Activated T-cell treated with anti-CD3 and anti-CD28 coated beads, Interleukin-2, amount 50 U/mL, for 72 hours (primary cell): ENCODE measurements at regions not wholly inside any gene's neighbourhood (a gene's known extent, or its start where the extent isn't known, plus 50 kb on each side); places are given as distances from the start of the nearest gene placed in this dataset.
A peak's percentile ranks its signal among the peaks of the same experiment; 100 is the strongest.
"Not testable (repeated sequence)": the region's sequence is repeated elsewhere in the genome, so short reads cannot be mapped to it uniquely, and the experiment has no call there.

ENCODE experiments used
- ATAC-seq, 2 donors: fragments of 150-1000 bp; cut with Tn5 transposase; replicated peaks in 1 of 2; 2 replicates each; pipeline ENCODE4 v1.10.0; 2021; ENCODE audit warnings: moderate library complexity in 2 of 2, mild to moderate bottlenecking in 1 of 2
- DNase-seq, 2 donors: peaks; one replicate each; pipeline ENCODE4 v3.0.0; 2021 to 2022; ENCODE audit warnings: mixed read lengths in 1 of 2
- H3K27ac Mint-ChIP-seq: one replicate; pipeline ENCODE4 v1.8.0; 2022; ENCODE audit warnings: mild to moderate bottlenecking, moderate library complexity, mixed read lengths
- H3K27me3 Mint-ChIP-seq: one replicate; pipeline ENCODE4 v1.8.0; 2022; ENCODE audit warnings: low read depth, mixed read lengths
- H3K36me3 Mint-ChIP-seq, 2 donors: one replicate each; pipeline ENCODE4 v1.8.0; 2022; ENCODE audit warnings: mixed read lengths in 2 of 2, mild to moderate bottlenecking in 1 of 2; ENCODE audit not compliant: insufficient read depth in 2 of 2
- H3K4me1 Mint-ChIP-seq: one replicate; pipeline ENCODE4 v1.8.0; 2022; ENCODE audit warnings: low read depth, mixed read lengths
- H3K4me3 Mint-ChIP-seq, 2 donors: one replicate each; pipeline ENCODE4 v1.8.0; 2022; ENCODE audit warnings: mild to moderate bottlenecking in 2 of 2, mixed read lengths in 2 of 2, moderate library complexity in 2 of 2
- H3K9me3 Mint-ChIP-seq, 2 donors: one replicate each; pipeline ENCODE4 v1.8.0; 2022; ENCODE audit warnings: mixed read lengths in 2 of 2

DNA sequence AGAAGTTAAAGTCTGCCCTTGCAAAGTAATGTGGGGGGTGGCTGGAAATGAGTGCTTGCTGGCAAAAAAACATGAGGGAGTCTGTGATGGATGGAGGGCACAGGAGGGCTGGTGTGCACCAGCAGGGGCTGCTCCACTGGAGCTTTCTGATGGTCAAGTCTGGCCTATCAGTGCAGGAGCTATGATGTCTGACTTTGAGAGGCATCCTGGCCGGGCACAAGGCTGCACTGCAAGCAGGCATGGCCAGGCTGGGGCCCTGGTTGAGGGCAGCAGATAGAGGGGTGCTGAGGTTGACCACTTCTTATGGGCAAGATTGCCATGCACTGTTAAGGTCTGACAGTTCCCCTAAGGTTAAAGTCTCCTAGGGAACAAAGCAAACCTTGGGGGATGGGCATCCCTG lies 1140.2 kb downstream of the FAM133A start:
- DNase-seq (no peak), ATAC-seq (no peak)
- no peak overlapping the region for H3K27ac Mint-ChIP-seq
- no peak overlapping the region for H3K4me3 Mint-ChIP-seq
- no peaks in the 10 kb centered on the region for H3K36me3 Mint-ChIP-seq
- peaks cover 3% of the 10 kb centered on the region in 2 donors for H3K9me3 Mint-ChIP-seq
- H3K4me1 Mint-ChIP-seq, result no peaks in the 10 kb centered on the region
- peaks cover 20% of the 10 kb centered on the region for H3K27me3 Mint-ChIP-seq

DNA sequence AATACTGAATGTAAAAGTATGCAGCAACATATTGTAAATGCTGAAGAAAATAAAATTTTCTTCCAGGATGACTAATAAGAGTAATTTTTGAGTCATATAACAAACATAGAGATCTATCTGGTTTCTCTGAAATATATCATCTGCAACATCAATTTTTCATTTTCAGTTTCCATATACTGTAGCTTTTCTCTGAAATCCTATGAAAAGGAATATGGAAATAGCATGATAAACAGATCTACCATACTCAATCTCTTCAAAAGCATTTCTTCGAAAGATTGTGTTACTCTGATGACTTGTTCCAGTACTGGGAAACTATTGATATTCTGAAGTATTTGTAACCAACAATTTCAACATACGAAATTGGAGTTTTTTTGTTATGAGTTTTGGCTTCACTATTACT lies 1156.7 kb downstream of the FAM133A start:
- Mint-ChIP-seq H3K36me3 (no peaks in the 10 kb centered on the region), H3K4me1 (no peaks in the 10 kb centered on the region), H3K9me3 (no peaks in the 10 kb centered on the region), H3K27me3 (peaks cover 6% of the 10 kb centered on the region), H3K4me3 (no peak overlapping the region), H3K27ac (no peak overlapping the region)
- DNase-seq (no peak), ATAC-seq (peak in 1 of 2 donors; percentile 25)

GRCh38 chrX:94831364-94831763 lies 1157.4 kb downstream of the FAM133A start:
- no peaks in the 10 kb centered on the region for H3K4me1 Mint-ChIP-seq
- H3K27me3 Mint-ChIP-seq, result peaks cover 6% of the 10 kb centered on the region
- H3K9me3 Mint-ChIP-seq, result no peaks in the 10 kb centered on the region
- H3K4me3 Mint-ChIP-seq, result no peak overlapping the region
- no peak overlapping the region for H3K27ac Mint-ChIP-seq
- no peaks in the 10 kb centered on the region for H3K36me3 Mint-ChIP-seq
- DNase-seq (no peak), ATAC-seq (no peak)

DNA sequence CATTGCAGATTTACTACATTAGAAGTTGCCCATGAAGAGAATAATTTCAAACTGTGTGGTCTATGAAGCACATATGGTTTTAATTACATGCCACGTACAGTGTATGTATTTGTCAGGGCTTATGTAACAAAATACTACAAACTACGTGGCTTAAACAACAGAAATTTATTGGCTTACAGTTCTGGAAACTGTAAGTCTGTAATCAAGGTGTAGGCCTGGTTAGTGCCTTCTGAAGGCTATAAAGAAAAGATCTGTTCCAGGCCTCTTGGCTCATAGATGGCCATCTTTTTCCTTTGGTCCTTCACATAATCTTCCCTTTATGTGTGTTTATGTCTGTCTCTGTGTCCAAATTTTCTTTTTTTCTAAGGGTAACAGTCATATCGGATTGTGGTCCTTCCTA lies 1160.2 kb downstream of the FAM133A start:
- Mint-ChIP-seq H3K36me3 (no peaks in the 10 kb centered on the region), H3K9me3 (peaks cover 0 to 1% of the 10 kb centered on the region in 2 donors), H3K4me3 (no peak overlapping the region), H3K27me3 (peaks cover 17% of the 10 kb centered on the region), H3K27ac (no peak overlapping the region), H3K4me1 (no peaks in the 10 kb centered on the region)
- ATAC-seq (no peak), DNase-seq (no peak)

DNA sequence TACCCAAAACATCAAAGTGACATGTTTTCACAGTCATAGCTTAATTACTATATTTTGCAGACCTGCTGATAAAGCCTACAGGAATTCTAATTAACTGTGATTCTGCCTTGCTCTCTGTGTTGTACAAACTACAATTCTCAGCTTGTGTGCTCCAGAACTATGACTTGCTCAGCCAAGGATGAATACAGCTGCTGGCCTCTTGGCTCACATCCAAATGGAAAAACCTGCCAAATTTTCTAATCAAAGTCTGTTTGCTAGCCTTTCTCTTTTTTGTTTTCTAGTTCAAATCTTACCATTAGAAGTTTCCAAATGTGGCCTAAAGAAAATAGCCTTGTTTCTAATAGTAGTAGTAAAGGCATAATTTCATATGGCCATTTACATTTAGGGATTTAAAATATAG lies 1176.8 kb downstream of the FAM133A start:
- no peaks in the 10 kb centered on the region for H3K4me1 Mint-ChIP-seq
- no peaks in the 10 kb centered on the region for H3K9me3 Mint-ChIP-seq
- no peak overlapping the region for H3K27ac Mint-ChIP-seq
- peaks cover 2% of the 10 kb centered on the region for H3K27me3 Mint-ChIP-seq
- H3K4me3 Mint-ChIP-seq, result no peak overlapping the region
- no peak for DNase-seq
- ATAC-seq, result no peak
- H3K36me3 Mint-ChIP-seq, result no peaks in the 10 kb centered on the region

GRCh38 chrX:94854251-94854650 lies 1180.2 kb downstream of the FAM133A start:
- Mint-ChIP-seq H3K4me1 (no peaks in the 10 kb centered on the region), H3K27me3 (peaks cover 7% of the 10 kb centered on the region), H3K36me3 (no peaks in the 10 kb centered on the region), H3K9me3 (peaks cover 0 to 2% of the 10 kb centered on the region in 2 donors), H3K4me3 (no peak overlapping the region), H3K27ac (no peak overlapping the region)
- ATAC-seq, result no peak
- no peak for DNase-seq

- not testable (repeated sequence) for ATAC-seq, H3K4me3 Mint-ChIP-seq, H3K27ac Mint-ChIP-seq, DNase-seq, H3K27me3 Mint-ChIP-seq, H3K4me1 Mint-ChIP-seq, H3K36me3 Mint-ChIP-seq, H3K9me3 Mint-ChIP-seq
Measured at GRCh38 chrX:94862470-94862869, 1188.5 kb downstream of the FAM133A start.

- ATAC-seq, result no peak
- H3K36me3 Mint-ChIP-seq, result no peaks in the 10 kb centered on the region
- DNase-seq, result no peak
- H3K27ac Mint-ChIP-seq, result no peak overlapping the region
- H3K27me3 Mint-ChIP-seq, result peaks cover 6% of the 10 kb centered on the region
- H3K9me3 Mint-ChIP-seq, result peaks cover 0 to 3% of the 10 kb centered on the region in 2 donors
- H3K4me3 Mint-ChIP-seq, result no peak overlapping the region
- no peaks in the 10 kb centered on the region for H3K4me1 Mint-ChIP-seq
Measured at GRCh38 chrX:94871640-94872039, 1197.6 kb downstream of the FAM133A start.

- no peaks in the 10 kb centered on the region for H3K4me1 Mint-ChIP-seq
- H3K27me3 Mint-ChIP-seq, result peaks cover 5% of the 10 kb centered on the region
- H3K9me3 Mint-ChIP-seq, result peaks cover 4 to 6% of the 10 kb centered on the region in 2 donors
- H3K36me3 Mint-ChIP-seq, result peaks cover 0 to 1% of the 10 kb centered on the region in 2 donors
- H3K4me3 Mint-ChIP-seq, result no peak overlapping the region
- no peak overlapping the region for H3K27ac Mint-ChIP-seq
- ATAC-seq (no peak), DNase-seq (no peak)
Measured at GRCh38 chrX:94901849-94902248, 1227.8 kb downstream of the FAM133A start.

- Mint-ChIP-seq H3K9me3 (peaks cover 0 to 1% of the 10 kb centered on the region in 2 donors), H3K4me1 (no peaks in the 10 kb centered on the region), H3K4me3 (no peak overlapping the region), H3K36me3 (no peaks in the 10 kb centered on the region), H3K27me3 (peaks cover 5% of the 10 kb centered on the region), H3K27ac (no peak overlapping the region)
- ATAC-seq (no peak), DNase-seq (no peak)
Measured at GRCh38 chrX:94908171-94908570, 1234.2 kb downstream of the FAM133A start.

DNA sequence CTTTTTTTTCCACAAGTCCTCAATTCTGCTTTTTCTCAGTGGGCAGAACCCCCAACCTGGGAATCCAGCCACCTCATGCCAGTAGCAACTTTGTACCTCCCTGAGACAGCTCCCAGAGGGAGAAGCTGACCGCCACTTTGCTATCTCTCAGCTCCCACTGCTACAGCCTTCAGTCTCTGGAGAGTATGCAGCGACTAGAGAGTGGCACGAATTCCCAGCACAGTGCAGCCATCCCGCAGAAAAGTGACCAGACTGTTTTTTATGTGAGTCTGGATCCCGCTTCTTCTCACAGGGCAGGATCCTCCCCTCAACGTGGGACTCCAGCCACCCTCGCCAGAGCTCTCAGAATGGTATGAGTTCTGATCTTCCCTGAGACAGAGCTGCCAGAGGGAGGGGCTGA lies 1234.6 kb downstream of the FAM133A start:
- DNase-seq (no peak), ATAC-seq (no peak)
- no peaks in the 10 kb centered on the region for H3K9me3 Mint-ChIP-seq
- H3K27me3 Mint-ChIP-seq, result peaks cover 5% of the 10 kb centered on the region
- no peak overlapping the region for H3K27ac Mint-ChIP-seq
- H3K4me1 Mint-ChIP-seq, result no peaks in the 10 kb centered on the region
- no peaks in the 10 kb centered on the region for H3K36me3 Mint-ChIP-seq
- no peak overlapping the region for H3K4me3 Mint-ChIP-seq

GRCh38 chrX:94914235-94914634 lies 1240.2 kb downstream of the FAM133A start:
- H3K9me3 Mint-ChIP-seq, result no peaks in the 10 kb centered on the region
- no peaks in the 10 kb centered on the region for H3K4me1 Mint-ChIP-seq
- H3K36me3 Mint-ChIP-seq, result no peaks in the 10 kb centered on the region
- H3K27me3 Mint-ChIP-seq, result no peaks in the 10 kb centered on the region
- no peak for ATAC-seq
- H3K4me3 Mint-ChIP-seq, result no peak overlapping the region
- DNase-seq, result no peak
- no peak overlapping the region for H3K27ac Mint-ChIP-seq

DNA sequence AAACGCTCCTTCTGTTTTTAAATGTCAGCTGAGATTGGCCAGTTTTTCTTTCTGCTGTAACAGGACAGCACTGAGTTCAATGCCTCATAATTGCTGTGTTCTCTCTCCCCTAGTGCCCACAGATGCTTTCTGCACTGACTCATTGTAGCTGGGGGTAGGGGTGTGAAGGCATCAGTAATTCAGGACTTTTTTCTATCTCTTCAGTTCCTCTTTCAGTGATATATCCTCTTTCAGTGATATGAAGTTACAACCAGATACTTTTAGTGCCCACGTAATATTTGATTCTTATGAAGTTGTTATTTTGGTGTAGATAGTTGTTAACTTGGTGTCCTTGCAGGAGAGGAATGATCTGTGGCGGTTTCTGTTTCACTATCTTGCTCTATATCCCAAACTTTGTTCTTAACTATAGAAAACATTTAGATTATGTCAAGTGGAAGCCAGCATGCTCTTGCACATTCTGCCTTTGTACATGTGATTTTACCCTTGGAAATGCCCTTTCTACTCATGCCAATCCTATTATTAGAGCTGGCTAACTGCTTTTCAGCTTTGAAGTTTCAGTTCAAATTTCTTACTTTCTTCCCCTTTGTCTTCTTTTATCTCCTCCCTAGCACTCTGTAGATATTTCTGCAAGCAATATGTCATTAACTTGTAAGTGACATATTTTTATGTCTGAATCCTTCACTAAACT lies 1258.4 kb downstream of the FAM133A start:
- no peak for DNase-seq
- Mint-ChIP-seq H3K27me3 (no peaks in the 10 kb centered on the region), H3K4me3 (no peak overlapping the region), H3K36me3 (peaks cover 0 to 1% of the 10 kb centered on the region in 2 donors), H3K27ac (no peak overlapping the region), H3K9me3 (peaks cover 3 to 4% of the 10 kb centered on the region in 2 donors), H3K4me1 (no peaks in the 10 kb centered on the region)
- no peak for ATAC-seq

- no peak for ATAC-seq
- peaks cover 3 to 5% of the 10 kb centered on the region in 2 donors for H3K9me3 Mint-ChIP-seq
- no peaks in the 10 kb centered on the region for H3K27me3 Mint-ChIP-seq
- H3K36me3 Mint-ChIP-seq, result peaks cover 0 to 1% of the 10 kb centered on the region in 2 donors
- no peaks in the 10 kb centered on the region for H3K4me1 Mint-ChIP-seq
- no peak overlapping the region for H3K27ac Mint-ChIP-seq
- DNase-seq, result no peak
- no peak overlapping the region for H3K4me3 Mint-ChIP-seq
Measured at GRCh38 chrX:94936722-94937121, 1262.7 kb downstream of the FAM133A start.
